ENCODE measurements at regions not wholly inside any gene's neighbourhood (a gene's known extent, or its start where the extent isn't known, plus 50 kb on each side); places are given as distances from the start of the nearest gene placed in this dataset.

GRCh38 chr5:98521821-98522220 lies 251.6 kb upstream of the RGMB start:
- TF ChIP-seq, protein P1, sequence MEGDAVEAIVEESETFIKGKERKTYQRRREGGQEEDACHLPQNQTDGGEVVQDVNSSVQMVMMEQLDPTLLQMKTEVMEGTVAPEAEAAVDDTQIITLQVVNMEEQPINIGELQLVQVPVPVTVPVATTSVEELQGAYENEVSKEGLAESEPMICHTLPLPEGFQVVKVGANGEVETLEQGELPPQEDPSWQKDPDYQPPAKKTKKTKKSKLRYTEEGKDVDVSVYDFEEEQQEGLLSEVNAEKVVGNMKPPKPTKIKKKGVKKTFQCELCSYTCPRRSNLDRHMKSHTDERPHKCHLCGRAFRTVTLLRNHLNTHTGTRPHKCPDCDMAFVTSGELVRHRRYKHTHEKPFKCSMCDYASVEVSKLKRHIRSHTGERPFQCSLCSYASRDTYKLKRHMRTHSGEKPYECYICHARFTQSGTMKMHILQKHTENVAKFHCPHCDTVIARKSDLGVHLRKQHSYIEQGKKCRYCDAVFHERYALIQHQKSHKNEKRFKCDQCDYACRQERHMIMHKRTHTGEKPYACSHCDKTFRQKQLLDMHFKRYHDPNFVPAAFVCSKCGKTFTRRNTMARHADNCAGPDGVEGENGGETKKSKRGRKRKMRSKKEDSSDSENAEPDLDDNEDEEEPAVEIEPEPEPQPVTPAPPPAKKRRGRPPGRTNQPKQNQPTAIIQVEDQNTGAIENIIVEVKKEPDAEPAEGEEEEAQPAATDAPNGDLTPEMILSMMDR (IDR thresholded peaks at IDR 0.05) = no peak
- TF ChIP-seq POLR2A (IDR thresholded peaks at IDR 0.05) (no peak), POLR2AphosphoS5 (IDR thresholded peaks at IDR 0.05; ENCODE audit: insufficient read depth in 1 of 2, low read depth in 1 of 2) (no peak)
